ENCODE measurements at regions not wholly inside any gene's neighbourhood (a gene's known extent, or its start where the extent isn't known, plus 50 kb on each side); places are given as distances from the start of the nearest gene placed in this dataset.

- no peaks in the 10 kb centered on the region for H3K36me3 ChIP-seq (ENCODE audit: control insufficient read depth in 1 of 2, insufficient read depth in 2 of 2, low read length in 2 of 2)
- no peaks in the 10 kb centered on the region for H3K27me3 ChIP-seq (ENCODE audit: low read depth, low read length)
- no peaks in the 10 kb centered on the region for H3K9me3 ChIP-seq (ENCODE audit: control insufficient read depth in 1 of 2, low read length in 2 of 2)
- peaks cover 4 to 6% of the 10 kb centered on the region in 2 donors for H3K4me1 ChIP-seq (ENCODE audit: control insufficient read depth in 1 of 2, insufficient read depth in 2 of 2, low read length in 2 of 2)
- no peak overlapping the region for H3K4me3 ChIP-seq (ENCODE audit: low read depth in 1 of 2, low read length in 2 of 2)
- no peak overlapping the region for H3K27ac ChIP-seq (ENCODE audit: low read length)
Observed at GRCh38 chr10:110392868-110393740, 88.4 kb upstream of the SMNDC1 start.

GRCh38 chr10:110393866-110394265 is 89.1 kb upstream of the SMNDC1 start:
- no peaks in the 10 kb centered on the region for H3K9me3 ChIP-seq (ENCODE audit: control insufficient read depth in 1 of 2, low read length in 2 of 2)
- no peak overlapping the region for H3K4me3 ChIP-seq (ENCODE audit: low read depth in 1 of 2, low read length in 2 of 2)
- H3K36me3 ChIP-seq (ENCODE audit: control insufficient read depth in 1 of 2, insufficient read depth in 2 of 2, low read length in 2 of 2), result no peaks in the 10 kb centered on the region
- no peaks in the 10 kb centered on the region for H3K27me3 ChIP-seq (ENCODE audit: low read depth, low read length)
- no peak overlapping the region for H3K27ac ChIP-seq (ENCODE audit: low read length)
- H3K4me1 ChIP-seq (ENCODE audit: control insufficient read depth in 1 of 2, insufficient read depth in 2 of 2, low read length in 2 of 2), result peaks cover 4 to 9% of the 10 kb centered on the region in 2 donors

- no peak overlapping the region for H3K27ac ChIP-seq (ENCODE audit: low read length)
- H3K27me3 ChIP-seq (ENCODE audit: low read depth, low read length), result no peaks in the 10 kb centered on the region
- H3K9me3 ChIP-seq (ENCODE audit: control insufficient read depth in 1 of 2, low read length in 2 of 2), result no peaks in the 10 kb centered on the region
- no peaks in the 10 kb centered on the region for H3K36me3 ChIP-seq (ENCODE audit: control insufficient read depth in 1 of 2, insufficient read depth in 2 of 2, low read length in 2 of 2)
- no peak overlapping the region for H3K4me3 ChIP-seq (ENCODE audit: low read depth in 1 of 2, low read length in 2 of 2)
- H3K4me1 ChIP-seq (ENCODE audit: control insufficient read depth in 1 of 2, insufficient read depth in 2 of 2, low read length in 2 of 2), result peaks cover 4 to 9% of the 10 kb centered on the region in 2 donors
Observed at GRCh38 chr10:110394296-110394695, 89.6 kb upstream of the SMNDC1 start.

- H3K9me3 ChIP-seq (ENCODE audit: control insufficient read depth in 1 of 2, low read length in 2 of 2), result no peaks in the 10 kb centered on the region
- no peak overlapping the region for H3K4me3 ChIP-seq (ENCODE audit: low read depth in 1 of 2, low read length in 2 of 2)
- H3K27ac ChIP-seq (ENCODE audit: low read length), result no peak overlapping the region
- H3K4me1 ChIP-seq (ENCODE audit: control insufficient read depth in 1 of 2, insufficient read depth in 2 of 2, low read length in 2 of 2), result peaks cover 4 to 9% of the 10 kb centered on the region in 2 donors
- H3K27me3 ChIP-seq (ENCODE audit: low read depth, low read length), result no peaks in the 10 kb centered on the region
- H3K36me3 ChIP-seq (ENCODE audit: control insufficient read depth in 1 of 2, insufficient read depth in 2 of 2, low read length in 2 of 2), result no peaks in the 10 kb centered on the region
Observed at GRCh38 chr10:110394898-110395297, 90.2 kb upstream of the SMNDC1 start.

- H3K27ac ChIP-seq (ENCODE audit: low read length), result no peak overlapping the region
- H3K9me3 ChIP-seq (ENCODE audit: control insufficient read depth in 1 of 2, low read length in 2 of 2), result no peaks in the 10 kb centered on the region
- H3K4me3 ChIP-seq (ENCODE audit: low read depth in 1 of 2, low read length in 2 of 2), result no peak overlapping the region
- peaks cover 4 to 9% of the 10 kb centered on the region in 2 donors for H3K4me1 ChIP-seq (ENCODE audit: control insufficient read depth in 1 of 2, insufficient read depth in 2 of 2, low read length in 2 of 2)
- no peaks in the 10 kb centered on the region for H3K36me3 ChIP-seq (ENCODE audit: control insufficient read depth in 1 of 2, insufficient read depth in 2 of 2, low read length in 2 of 2)
- no peaks in the 10 kb centered on the region for H3K27me3 ChIP-seq (ENCODE audit: low read depth, low read length)
Observed at GRCh38 chr10:110395350-110396283, 90.9 kb upstream of the SMNDC1 start.

GRCh38 chr10:110396284-110396651 is 91.5 kb upstream of the SMNDC1 start:
- Histone ChIP-seq H3K4me1 (ENCODE audit: control insufficient read depth in 1 of 2, insufficient read depth in 2 of 2, low read length in 2 of 2) (peaks cover 4 to 9% of the 10 kb centered on the region in 2 donors), H3K27me3 (ENCODE audit: low read depth, low read length) (no peaks in the 10 kb centered on the region), H3K9me3 (ENCODE audit: control insufficient read depth in 1 of 2, low read length in 2 of 2) (no peaks in the 10 kb centered on the region), H3K36me3 (ENCODE audit: control insufficient read depth in 1 of 2, insufficient read depth in 2 of 2, low read length in 2 of 2) (no peaks in the 10 kb centered on the region), H3K4me3 (ENCODE audit: low read depth in 1 of 2, low read length in 2 of 2) (no peak overlapping the region), H3K27ac (ENCODE audit: low read length) (no peak overlapping the region)

GRCh38 chr10:110397856-110398255 is 93.1 kb upstream of the SMNDC1 start:
- Histone ChIP-seq H3K27me3 (ENCODE audit: low read depth, low read length) (no peaks in the 10 kb centered on the region), H3K4me3 (ENCODE audit: low read depth in 1 of 2, low read length in 2 of 2) (no peak overlapping the region), H3K36me3 (ENCODE audit: control insufficient read depth in 1 of 2, insufficient read depth in 2 of 2, low read length in 2 of 2) (no peaks in the 10 kb centered on the region), H3K9me3 (ENCODE audit: control insufficient read depth in 1 of 2, low read length in 2 of 2) (no peaks in the 10 kb centered on the region), H3K27ac (ENCODE audit: low read length) (peak overlapping the region; percentile 41), H3K4me1 (ENCODE audit: control insufficient read depth in 1 of 2, insufficient read depth in 2 of 2, low read length in 2 of 2) (peaks cover 3 to 4% of the 10 kb centered on the region in 2 donors)

- peak overlapping the region; percentile 41 for H3K27ac ChIP-seq (ENCODE audit: low read length)
- H3K4me3 ChIP-seq (ENCODE audit: low read depth in 1 of 2, low read length in 2 of 2), result no peak overlapping the region
- no peaks in the 10 kb centered on the region for H3K27me3 ChIP-seq (ENCODE audit: low read depth, low read length)
- H3K4me1 ChIP-seq (ENCODE audit: control insufficient read depth in 1 of 2, insufficient read depth in 2 of 2, low read length in 2 of 2), result peaks cover 3 to 4% of the 10 kb centered on the region in 2 donors
- no peaks in the 10 kb centered on the region for H3K9me3 ChIP-seq (ENCODE audit: control insufficient read depth in 1 of 2, low read length in 2 of 2)
- no peaks in the 10 kb centered on the region for H3K36me3 ChIP-seq (ENCODE audit: control insufficient read depth in 1 of 2, insufficient read depth in 2 of 2, low read length in 2 of 2)
Observed at GRCh38 chr10:110398419-110399105, 93.8 kb upstream of the SMNDC1 start.

- Histone ChIP-seq H3K27ac (ENCODE audit: low read length) (no peak overlapping the region), H3K27me3 (ENCODE audit: low read depth, low read length) (no peaks in the 10 kb centered on the region), H3K36me3 (ENCODE audit: control insufficient read depth in 1 of 2, insufficient read depth in 2 of 2, low read length in 2 of 2) (no peaks in the 10 kb centered on the region), H3K9me3 (ENCODE audit: control insufficient read depth in 1 of 2, low read length in 2 of 2) (no peaks in the 10 kb centered on the region), H3K4me3 (ENCODE audit: low read depth in 1 of 2, low read length in 2 of 2) (no peak overlapping the region), H3K4me1 (ENCODE audit: control insufficient read depth in 1 of 2, insufficient read depth in 2 of 2, low read length in 2 of 2) (peaks cover 3 to 4% of the 10 kb centered on the region in 2 donors)
Observed at GRCh38 chr10:110399106-110399964, 94.6 kb upstream of the SMNDC1 start.

Measured in muscle layer of duodenum (tissue), 2 donors.